ENCODE measurements at regions not wholly inside any gene's neighbourhood (a gene's known extent, or its start where the extent isn't known, plus 50 kb on each side); places are given as distances from the start of the nearest gene placed in this dataset.
"Not testable (repeated sequence)": the region's sequence is repeated elsewhere in the genome, so short reads cannot be mapped to it uniquely, and the experiment has no call there.

DNA sequence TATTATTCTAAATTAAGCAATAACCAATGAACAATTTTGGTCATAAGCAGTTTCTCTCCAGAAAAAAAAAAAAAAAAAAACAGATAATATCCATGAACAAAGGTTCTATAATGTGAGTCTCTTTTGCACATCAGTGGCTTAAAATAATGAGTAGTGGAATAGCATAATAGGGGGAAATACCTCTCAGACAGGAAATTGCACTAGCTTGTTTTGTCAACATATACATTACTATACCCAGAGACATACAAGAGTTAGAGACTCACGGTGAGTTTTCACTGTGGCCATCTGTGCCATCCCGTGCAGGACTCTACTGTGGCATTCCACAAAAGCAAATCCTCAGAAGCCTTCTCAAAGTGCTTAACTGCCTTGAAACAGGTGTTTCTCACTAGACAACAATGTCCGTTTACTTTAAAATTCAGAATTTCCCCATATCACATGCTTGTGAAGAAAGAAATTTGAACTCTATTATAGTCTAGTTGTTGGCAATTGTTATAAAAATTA, 697.9 kb downstream of the USP25 start:
- no peaks in the 10 kb centered on the region for H3K9me3 ChIP-seq
- no peak overlapping the region for H3K4me3 ChIP-seq
- no peaks in the 10 kb centered on the region for H3K36me3 ChIP-seq
- no peaks in the 10 kb centered on the region for H3K27me3 ChIP-seq
- DNase-seq, result no peak

DNA sequence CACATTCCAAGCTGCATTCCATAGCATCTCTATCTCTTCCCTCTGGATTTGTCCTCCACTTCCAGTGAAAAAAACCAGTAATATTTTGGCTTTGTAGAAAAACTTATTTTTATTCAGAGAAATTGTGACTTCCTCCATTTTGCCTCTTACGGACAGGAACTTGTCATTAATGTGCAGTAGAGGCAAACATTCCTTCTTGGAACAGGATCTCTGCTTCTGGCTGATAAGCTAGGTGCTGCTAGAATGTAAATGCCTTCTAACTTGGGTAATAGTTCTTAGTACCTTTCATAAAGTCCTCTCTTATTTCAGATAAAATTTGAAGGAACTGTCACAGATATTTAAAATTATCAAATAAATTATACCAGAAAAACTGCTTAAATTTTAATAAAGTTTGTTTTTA, 707.8 kb downstream of the USP25 start:
- Histone ChIP-seq H3K27me3 (no peaks in the 10 kb centered on the region), H3K36me3 (peaks cover 23% of the 10 kb centered on the region)

DNA sequence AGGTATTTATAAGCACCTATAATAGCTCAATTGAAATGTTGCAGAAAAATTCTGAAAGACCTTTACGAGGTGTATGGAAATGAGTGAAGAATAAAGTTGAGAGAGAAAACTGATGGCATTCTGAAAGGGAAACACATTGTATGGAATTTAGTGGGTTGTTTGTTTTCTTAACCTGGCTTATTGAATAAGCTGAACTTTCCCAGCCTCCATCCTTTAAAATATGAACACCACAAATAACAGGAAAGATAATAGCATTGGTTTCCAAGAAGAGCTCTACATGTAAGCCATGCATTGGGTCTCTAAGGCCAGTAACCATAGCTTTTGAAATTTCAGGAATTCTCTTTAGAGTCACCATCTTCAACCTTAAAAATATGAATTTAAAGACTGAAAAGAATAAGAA, 709.0 kb downstream of the USP25 start:
- DNase-seq, result no peak
- Histone ChIP-seq H3K9me3 (no peaks in the 10 kb centered on the region), H3K36me3 (peaks cover 23% of the 10 kb centered on the region), H3K4me3 (no peak overlapping the region), H3K27me3 (no peaks in the 10 kb centered on the region)

More for the DNA sequence above, 707.8 kb downstream of the USP25 start:
- Histone ChIP-seq H3K9me3 (no peaks in the 10 kb centered on the region), H3K4me3 (no peak overlapping the region)
- DNase-seq, result no peak

DNA sequence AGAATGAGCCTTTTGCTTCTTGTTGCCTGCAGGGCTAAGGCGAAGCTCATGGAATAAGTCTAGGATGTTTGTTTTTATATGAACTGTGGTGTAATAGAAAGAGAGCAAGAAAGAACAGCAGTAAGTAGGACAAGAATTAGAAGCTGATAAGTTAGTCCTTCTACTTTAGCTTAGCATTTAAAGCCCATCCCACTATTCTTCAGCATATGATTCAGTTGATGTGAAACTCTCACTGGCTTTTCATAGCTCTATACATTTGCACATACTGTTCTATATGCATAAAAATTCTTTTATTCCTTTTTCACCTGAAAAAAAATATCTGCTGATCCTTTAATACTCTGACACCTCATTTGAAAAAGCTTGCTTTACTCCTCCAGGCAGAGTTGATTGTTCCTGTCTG, 712.0 kb downstream of the USP25 start:
- Histone ChIP-seq H3K36me3 (peaks cover 10% of the 10 kb centered on the region), H3K4me3 (no peak overlapping the region), H3K27me3 (no peaks in the 10 kb centered on the region), H3K9me3 (no peaks in the 10 kb centered on the region)
- no peak for DNase-seq

DNA sequence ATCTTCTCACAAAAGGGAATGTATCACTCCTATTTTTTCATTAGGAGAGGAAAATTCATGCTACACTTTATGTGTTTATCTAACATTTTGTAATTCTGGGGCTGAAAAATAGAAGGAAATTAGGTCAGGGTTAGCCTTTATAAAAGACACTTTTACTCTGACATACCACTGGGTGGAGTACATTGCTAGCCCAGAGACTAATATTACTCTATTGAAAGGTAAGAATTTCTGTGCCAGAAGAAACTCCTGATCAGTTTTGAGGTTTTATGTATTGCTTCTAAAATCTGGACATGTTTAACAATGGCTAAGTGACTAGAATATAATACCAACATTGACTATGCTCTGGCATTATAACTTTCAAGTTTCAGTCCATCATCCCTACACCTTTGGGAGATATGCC, 724.6 kb downstream of the USP25 start:
- DNase-seq, result no peak
- no peaks in the 10 kb centered on the region; the same call in 1 of the 2 replicates for H3K9me3 ChIP-seq
- no peaks in the 10 kb centered on the region for H3K27me3 ChIP-seq
- no peak overlapping the region for H3K4me3 ChIP-seq
- H3K36me3 ChIP-seq, result peaks cover 9% of the 10 kb centered on the region

DNA sequence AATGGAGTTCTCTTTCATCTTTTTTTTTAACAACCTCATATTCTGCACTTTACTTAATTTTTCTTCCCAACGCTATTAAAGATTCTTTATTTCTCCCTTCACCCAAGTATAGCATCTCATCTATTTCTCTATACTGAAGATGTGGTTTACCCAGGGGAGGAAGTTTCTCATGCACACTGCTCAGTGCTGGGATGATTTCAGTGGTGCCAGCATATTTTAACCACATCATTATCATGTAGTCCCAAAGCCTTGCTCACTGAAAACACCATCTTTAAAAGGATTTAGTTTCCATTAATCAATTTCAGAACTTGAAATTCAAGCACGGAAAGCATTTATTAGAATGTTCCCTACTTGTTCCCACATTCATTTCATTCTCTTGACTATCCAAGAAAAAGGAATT, 725.7 kb downstream of the USP25 start:
- Histone ChIP-seq H3K27me3 (no peaks in the 10 kb centered on the region), H3K4me3 (no peak overlapping the region), H3K36me3 (peaks cover 18% of the 10 kb centered on the region), H3K9me3 (no peaks in the 10 kb centered on the region; the same call in 1 of the 2 replicates)
- no peak for DNase-seq

DNA sequence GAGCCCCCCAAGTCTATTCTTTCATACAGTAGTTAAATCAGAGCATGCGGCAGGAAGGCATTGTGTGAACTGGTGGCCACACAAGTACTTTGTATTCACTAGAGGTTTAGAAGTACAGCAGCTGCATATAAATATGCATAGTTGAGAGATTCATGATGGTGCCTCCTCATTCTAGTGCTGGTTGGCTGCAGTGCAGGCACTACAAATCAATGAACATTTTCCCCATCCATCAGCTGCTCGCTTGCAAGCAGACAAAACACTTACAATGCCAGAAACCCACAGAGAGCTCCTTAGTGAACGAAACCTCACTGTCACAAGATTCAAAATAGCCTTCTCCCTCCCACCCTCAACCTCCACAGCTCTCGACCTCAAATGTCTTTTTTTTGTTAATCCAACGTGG, 726.2 kb downstream of the USP25 start:
- Histone ChIP-seq H3K4me3 (no peak overlapping the region), H3K36me3 (peaks cover 20% of the 10 kb centered on the region), H3K27me3 (no peaks in the 10 kb centered on the region), H3K9me3 (peaks cover under 1% of the 10 kb centered on the region)
- DNase-seq, result no peak

DNA sequence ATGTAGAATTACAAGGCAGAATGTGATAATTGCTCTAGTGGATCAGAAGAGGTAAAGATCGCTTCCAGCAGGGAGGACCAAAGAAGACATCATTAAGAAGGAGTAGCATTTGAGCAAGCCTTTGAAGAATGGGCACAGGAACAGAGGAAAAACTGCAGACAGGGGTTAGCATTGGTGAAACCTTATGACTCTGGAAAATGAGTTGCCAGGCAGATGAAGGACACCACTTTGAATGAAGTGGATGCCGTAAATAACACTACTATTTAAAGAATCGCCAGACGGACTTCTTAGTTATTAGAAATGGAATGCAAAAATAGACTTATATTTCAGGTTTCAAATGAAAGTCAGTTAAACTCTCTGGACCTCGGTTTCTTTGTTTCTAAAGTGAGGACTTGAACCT, 727.7 kb downstream of the USP25 start:
- no peak for DNase-seq
- peak overlapping the region; percentile 9 for H3K4me3 ChIP-seq
- H3K27me3 ChIP-seq, result no peaks in the 10 kb centered on the region
- H3K36me3 ChIP-seq, result peaks cover 32% of the 10 kb centered on the region
- H3K9me3 ChIP-seq, result peaks cover 3% of the 10 kb centered on the region

DNA sequence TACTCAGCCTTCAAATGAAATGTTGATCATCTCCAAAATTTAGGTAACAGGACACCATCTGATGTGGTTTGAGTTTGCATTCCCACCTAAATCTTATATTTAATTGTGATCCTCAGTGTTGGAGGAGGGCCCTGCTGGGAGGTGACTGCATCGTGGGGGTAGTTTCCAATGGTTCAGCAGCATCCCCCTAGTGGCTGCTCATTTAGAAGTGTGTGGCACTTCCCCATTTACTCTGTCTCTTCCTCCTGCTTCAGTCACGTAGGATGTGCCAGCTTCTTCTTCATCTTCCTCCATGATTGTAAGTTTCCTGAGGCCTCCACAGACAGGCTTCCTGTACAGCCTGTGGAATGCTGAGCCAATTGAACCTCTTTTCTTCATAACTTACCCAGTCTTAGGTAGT, 731.2 kb downstream of the USP25 start:
- peaks cover 58% of the 10 kb centered on the region for H3K36me3 ChIP-seq
- no peak overlapping the region for H3K4me3 ChIP-seq
- no peaks in the 10 kb centered on the region for H3K27me3 ChIP-seq
- no peak for DNase-seq
- peaks cover 14% of the 10 kb centered on the region for H3K9me3 ChIP-seq

DNA sequence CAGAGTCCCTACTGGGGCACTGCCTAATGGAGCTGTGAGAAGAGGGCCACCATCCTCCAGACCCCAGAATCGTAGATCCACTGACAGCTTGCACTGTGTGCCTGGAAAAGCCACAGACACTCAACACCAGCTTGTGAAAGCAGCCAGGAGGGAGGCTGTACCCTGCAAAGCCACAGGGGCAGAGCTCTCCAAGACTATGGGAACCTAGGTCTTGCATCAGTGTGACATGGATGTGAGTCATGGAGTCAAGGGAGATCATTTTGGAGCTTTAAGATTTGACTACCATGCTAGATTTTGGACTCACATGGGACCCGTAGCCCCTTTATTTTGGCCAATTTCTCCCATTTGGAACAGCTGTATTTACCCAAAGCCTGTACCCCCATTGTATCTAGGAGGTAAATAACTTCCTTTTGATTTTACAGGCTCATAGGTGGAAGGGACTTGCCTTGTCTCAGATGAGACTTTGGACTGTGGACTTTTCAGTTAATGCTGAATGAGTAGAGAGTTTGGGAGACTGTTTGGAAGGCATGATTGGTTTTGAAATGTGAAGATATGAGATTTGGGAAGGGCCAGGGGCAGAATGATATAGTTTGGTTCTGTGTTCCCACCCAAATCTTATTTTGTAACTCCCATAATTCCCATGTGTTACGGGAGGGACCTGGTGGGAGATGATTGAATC, 734.6 kb downstream of the USP25 start:
- Histone ChIP-seq H3K36me3 (peaks cover 62% of the 10 kb centered on the region), H3K9me3 (peaks cover 14% of the 10 kb centered on the region)
- DNase-seq, result peak; percentile 67
- H3K27me3 ChIP-seq, H3K4me3 ChIP-seq: not testable (repeated sequence)

DNA sequence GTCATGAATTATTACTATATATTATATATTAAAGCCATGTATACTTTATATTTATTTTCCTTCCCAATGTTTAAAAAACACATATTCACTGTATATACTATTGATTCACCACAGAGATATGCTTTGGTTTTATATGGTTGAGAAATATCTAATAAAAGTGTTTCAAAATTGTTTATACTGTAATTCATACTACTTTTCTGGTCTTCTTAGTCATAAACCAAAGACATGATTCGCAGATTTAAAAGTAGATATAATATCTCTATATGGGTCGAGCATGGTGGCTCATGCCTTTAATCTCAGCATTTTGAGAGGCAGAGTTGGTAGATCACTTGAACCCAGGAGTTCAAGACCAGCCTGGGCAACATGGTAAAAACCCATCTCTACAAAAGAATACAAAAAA, 738.4 kb downstream of the USP25 start:
- Histone ChIP-seq H3K9me3 (peaks cover 6% of the 10 kb centered on the region), H3K4me3 (no peak overlapping the region), H3K27me3 (no peaks in the 10 kb centered on the region), H3K36me3 (peaks cover 27% of the 10 kb centered on the region)
- DNase-seq, result no peak

DNA sequence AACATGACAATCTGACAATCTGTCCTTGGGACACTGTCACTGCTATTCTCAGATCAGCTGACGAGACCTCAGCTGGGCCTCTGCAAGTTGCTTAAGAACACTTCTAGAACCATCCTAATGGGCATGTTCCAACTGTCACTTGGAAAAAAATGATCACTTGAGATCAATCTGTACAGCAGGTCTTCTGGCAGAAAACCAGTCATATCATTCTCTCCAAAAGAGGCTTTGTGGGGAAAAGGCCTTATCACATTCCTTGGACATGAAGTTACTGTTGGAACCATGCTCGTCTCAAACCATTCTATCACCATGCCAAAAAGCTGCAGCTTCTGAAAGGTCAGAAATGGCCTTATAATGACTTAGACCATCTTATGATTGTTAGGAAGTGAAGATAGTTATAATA, 744.2 kb downstream of the USP25 start:
- Histone ChIP-seq H3K27me3 (no peaks in the 10 kb centered on the region), H3K9me3 (peaks cover 6% of the 10 kb centered on the region; the same call in 1 of the 2 replicates), H3K4me3 (no peak overlapping the region), H3K36me3 (peaks cover 17% of the 10 kb centered on the region; the same call in 1 of the 2 replicates)
- peak; percentile 14 for DNase-seq

DNA sequence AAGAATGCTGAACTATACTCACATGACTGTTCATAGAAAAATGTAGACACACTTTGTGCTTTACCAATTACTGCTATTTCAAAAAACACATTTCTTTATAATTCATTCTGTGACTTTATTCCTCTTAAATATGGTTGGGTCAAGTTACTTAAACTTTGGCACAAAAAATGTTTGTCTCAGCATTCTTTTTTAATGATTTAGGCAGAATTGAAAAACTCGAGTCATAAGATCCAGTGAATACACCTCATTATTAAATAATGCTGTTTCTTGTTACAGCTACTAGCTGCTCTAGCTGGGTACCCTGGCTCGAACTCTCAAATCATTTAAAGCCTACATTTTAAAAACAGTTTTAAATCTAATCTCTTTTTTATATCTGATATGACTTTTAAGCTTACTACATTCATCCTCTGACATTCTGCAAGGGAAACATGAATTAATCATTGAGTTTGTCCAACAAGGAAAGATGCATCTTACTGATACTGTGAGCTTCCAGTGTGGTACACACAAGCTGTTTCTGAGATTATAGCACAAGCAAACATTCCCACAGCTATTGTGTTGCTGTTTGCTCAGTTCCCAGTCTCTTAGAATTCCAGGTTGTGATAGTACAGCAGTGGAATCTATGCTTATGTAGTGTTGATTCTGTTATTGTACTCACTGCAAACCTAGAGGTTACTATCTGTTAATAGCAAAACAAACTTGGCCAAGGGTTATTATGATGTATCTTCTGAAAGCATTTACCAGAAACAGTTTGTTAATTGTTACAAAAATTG, 746.5 kb downstream of the USP25 start:
- DNase-seq, result no peak
- H3K27me3 ChIP-seq, result no peaks in the 10 kb centered on the region
- peaks cover 16% of the 10 kb centered on the region; the same call in 1 of the 2 replicates for H3K36me3 ChIP-seq
- H3K4me3 ChIP-seq, result no peak overlapping the region
- peaks cover 20% of the 10 kb centered on the region for H3K9me3 ChIP-seq

DNA sequence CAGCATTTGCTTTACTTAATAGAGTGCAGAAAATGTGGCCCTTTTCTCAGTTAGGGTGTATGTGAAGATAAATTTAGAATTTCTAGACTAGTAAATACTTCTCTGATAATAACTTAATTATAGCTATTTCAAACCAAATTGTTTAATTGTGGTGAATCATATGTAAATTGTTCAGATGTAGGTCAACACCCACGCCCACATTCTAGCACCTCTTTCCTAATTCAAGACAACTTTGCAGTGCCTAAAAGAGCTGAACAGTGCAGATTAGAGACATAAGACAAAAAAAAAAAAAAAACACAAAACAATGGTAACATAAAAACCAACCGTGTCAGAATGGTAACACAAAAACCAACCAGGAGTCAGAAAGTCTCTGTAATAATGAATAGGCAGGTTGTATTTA, 758.3 kb downstream of the USP25 start:
- Histone ChIP-seq H3K9me3 (peaks cover 5% of the 10 kb centered on the region), H3K4me3 (no peak overlapping the region), H3K27me3 (no peaks in the 10 kb centered on the region), H3K36me3 (peaks cover 5% of the 10 kb centered on the region)
- DNase-seq, result no peak

DNA sequence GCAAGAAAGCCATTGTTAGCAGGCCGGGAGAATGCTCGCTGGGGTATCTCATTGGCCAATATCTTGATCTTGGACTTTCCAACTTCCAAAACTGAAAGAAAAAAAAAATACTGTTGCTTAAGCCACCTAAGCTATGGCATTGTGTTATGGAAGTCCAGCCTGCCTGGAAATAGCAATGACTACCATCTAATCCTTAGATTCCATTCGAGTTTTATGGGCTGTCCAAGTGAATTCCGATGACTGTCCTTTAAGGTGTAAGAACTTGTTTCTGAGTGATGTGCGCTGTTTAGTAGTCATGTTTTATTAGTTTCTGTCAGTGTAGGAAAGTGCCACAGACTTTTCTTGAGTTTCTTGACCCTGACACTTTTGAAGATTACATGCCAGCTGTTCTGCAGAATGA, 762.6 kb downstream of the USP25 start:
- no peaks in the 10 kb centered on the region for H3K27me3 ChIP-seq
- no peak for DNase-seq
- no peaks in the 10 kb centered on the region for H3K9me3 ChIP-seq
- peaks cover 6% of the 10 kb centered on the region for H3K36me3 ChIP-seq
- H3K4me3 ChIP-seq, result no peak overlapping the region

DNA sequence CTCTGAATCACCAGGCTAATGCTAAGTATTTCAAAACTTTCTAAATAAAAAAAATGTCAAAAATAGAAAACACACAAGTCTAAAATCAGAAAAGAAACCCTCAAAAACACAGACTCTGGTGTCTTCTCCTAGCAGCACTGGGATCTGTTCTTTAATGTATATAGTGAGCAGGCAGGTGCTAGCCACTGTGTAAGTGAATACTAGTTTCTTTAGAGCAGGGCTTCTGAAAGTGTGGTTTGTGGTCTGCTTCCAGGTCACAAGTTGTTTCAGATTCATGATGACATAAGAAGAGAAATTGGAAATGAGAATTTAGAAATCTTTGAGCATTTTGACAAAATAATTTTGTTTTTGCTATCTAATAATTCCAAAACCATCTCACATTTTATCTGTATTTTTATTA, 763.1 kb downstream of the USP25 start:
- peaks cover 4% of the 10 kb centered on the region; the same call in 1 of the 2 replicates for H3K36me3 ChIP-seq

DNA sequence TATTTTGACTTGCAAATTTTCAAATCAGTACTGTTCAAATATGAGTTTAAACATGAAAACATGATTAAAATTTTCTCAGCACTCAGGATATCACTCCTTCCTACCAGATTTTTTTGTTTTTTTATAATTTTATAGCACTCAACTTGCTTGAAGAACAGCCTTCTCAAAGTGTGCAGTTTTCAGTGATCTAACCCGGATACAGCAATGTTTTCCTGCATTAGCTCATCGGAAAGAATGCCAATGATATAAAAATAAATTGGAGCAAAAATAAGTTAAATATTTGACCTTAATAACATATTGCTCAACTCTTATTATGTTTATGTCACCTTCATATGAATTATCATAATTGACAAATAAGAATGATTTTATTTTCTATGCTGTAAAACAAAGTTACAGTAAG, 766.8 kb downstream of the USP25 start:
- Histone ChIP-seq H3K9me3 (no peaks in the 10 kb centered on the region), H3K36me3 (peaks cover 7% of the 10 kb centered on the region; the same call in 1 of the 2 replicates)

More for the DNA sequence above, 763.1 kb downstream of the USP25 start:
- Histone ChIP-seq H3K27me3 (no peaks in the 10 kb centered on the region), H3K9me3 (no peaks in the 10 kb centered on the region), H3K4me3 (no peak overlapping the region)
- DNase-seq, result no peak

DNA sequence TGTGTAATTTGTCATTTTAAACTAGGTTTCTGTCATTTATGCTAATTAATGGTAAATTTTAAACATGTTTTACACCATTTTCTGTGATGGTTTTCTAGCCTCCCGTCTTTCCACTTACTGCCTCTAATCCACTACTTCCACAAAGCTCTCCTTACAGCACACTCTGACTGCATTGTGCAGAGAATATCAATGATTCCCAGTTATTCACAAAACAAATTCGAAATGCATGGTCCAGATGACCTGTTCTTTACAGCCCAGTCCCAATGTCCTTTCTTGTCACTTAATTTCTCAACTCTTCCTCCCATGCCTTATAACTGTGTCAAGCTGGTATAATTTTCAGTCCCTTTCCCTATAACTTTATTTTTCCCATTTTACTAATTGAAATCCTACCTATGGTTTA, 770.5 kb downstream of the USP25 start:
- no peak for DNase-seq
- H3K9me3 ChIP-seq, result no peaks in the 10 kb centered on the region
- 0 out of 2 replicates have a peak, but pooled peaks cover 3% of the 10 kb centered on the region for H3K36me3 ChIP-seq

More for the DNA sequence above, 766.8 kb downstream of the USP25 start:
- Histone ChIP-seq H3K4me3 (no peak overlapping the region), H3K27me3 (no peaks in the 10 kb centered on the region)
- no peak for DNase-seq

More for the DNA sequence above, 770.5 kb downstream of the USP25 start:
- Histone ChIP-seq H3K27me3 (no peaks in the 10 kb centered on the region), H3K4me3 (no peak overlapping the region)

Data from MG63 (cell line).